CD4-positive, alpha-beta T cell treated with Interleukin-4 for 4 hours (primary cell): ENCODE measurements at regions not wholly inside any gene's neighbourhood (a gene's known extent, or its start where the extent isn't known, plus 50 kb on each side); places are given as distances from the start of the nearest gene placed in this dataset.
A peak's percentile ranks its signal among the peaks of the same experiment; 100 is the strongest.

Source experiments
- DNase-seq: peaks from one replicate; pipeline ENCODE4 v3.0.0-alpha.2; 2020

DNA sequence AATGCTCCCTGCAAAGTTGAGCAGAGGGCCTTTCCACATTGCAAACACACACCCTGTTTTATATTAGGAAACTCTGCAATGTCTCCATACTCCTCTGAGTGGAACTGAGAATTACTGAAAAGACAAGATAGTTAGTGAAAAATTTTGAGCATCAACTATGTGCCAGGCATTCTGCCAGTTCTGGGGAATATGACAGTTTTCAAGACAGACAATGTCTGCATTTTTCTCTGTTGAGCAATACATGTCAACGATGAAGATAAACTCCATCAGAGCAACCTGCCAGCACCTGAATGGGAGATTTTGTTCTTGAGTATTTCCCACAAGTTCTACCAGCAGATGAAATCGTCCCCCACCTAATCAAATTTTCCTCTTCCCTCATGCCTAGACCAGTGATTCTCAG is 203.4 kb upstream of the BMPER start:
- no peak for DNase-seq

DNA sequence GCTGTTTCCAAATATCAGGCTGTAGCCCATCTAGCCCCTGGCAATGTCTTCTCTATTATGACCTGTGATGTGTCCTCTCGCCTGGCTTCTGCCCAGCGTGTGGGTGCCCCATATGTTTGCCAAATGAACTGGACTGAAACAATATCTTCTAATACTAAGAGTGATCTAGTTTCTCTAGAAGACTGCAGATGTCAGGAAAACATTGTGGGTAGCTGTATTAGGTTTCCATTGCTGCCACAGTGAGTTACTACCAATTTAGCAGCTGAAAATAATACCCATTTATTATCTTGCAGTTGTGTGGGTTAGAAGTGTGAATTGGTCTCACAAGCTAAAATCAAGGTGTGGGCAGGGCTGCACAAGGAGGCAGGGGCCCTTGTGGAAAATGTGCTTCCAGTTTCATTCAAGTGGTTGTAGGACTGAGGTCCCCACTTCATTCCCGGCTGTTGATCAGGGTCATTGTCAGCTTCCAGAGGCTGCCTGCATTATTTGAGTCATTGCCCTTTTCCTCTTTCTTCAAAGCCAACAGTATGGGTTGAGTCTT is 202.8 kb upstream of the BMPER start:
- no peak for DNase-seq

DNA sequence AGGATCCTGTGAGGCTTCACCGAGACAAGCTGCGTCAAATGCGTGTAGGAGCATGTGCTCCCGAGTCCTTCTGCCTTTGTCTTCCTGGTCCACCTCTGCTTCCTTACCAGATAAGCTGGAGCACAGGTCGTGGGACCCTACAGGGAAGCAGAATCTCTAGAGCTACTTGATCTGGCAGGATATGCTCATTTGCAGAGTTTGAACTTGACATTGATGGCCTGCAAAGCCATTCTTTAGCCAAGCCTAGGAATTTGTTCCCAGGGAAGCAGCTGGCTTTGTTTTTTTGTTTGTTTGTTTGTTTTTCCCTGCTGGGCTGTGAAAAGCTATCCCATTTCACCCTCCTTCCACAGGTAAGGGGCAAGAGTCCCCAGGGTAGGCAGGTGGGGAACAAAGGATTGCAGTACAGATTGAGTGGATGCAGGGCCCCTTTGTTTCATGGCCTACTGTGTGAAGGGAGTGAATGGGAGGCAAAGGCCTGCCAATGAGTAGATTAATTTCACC is 200.0 kb upstream of the BMPER start:
- no peak for DNase-seq

- DNase-seq = no peak
Observed at GRCh38 chr7:33706186-33706585, 199.2 kb upstream of the BMPER start.

DNA sequence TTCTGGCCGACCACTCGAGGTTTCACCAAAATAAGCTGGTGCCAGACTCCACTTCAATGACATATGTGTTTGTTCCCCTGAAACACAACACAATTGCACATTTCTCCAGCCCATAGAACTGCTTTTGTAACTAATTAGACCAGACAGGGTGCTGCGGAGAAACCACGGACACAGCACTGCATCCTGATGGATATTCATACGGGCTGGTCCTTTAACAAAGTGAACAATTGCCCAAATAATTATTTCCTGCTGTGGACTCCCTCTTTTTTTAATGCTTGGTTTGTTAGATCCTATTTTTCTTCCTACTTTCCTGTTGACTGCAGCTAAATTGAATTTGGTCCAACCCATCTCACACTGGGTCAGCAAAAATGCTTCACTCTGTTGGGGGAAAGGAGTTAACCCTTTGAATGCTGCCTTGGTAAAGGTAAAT is 198.6 kb upstream of the BMPER start:
- no peak for DNase-seq

DNA sequence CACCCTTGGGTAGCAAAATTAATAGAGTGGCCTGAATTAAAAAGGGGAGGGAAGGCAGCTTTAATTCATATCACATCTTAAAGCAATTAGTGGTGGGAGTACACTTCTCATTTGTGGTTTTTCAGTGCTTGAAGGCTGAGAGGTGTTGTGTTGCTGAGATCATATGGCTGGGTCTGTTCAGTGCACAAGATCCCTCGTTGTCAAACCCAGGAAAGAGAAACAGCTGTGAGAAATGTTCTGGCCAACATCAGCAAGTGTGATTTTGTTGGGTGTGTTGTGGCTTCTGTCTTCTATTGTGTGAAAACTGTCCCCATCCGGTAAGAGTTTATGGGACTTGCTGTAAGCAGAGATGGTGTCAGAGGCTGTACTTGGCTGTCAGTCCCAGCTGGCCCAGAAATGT is 197.9 kb upstream of the BMPER start:
- peak; percentile 39 for DNase-seq

DNA sequence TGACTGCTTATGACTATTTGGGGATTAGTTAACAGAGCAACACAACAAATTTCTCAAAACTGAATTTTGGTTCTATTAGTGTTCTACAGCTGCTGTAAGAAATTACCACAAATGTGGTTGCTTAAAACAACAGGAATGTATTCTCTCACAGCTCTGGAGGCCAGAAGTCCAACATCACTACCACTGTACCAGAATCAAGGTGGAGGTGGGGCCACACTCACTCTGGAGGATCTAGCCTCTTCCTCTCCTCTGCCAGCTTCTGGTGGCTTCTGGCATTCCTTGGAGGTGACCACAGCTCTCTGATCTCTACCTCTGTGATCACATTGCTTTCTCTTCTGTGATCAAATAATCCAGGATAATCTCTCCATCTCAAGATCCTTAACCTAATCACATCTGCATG is 194.7 kb upstream of the BMPER start:
- no peak for DNase-seq

- no peak for DNase-seq
Observed at GRCh38 chr7:33711231-33712019, 193.9 kb upstream of the BMPER start.

DNA sequence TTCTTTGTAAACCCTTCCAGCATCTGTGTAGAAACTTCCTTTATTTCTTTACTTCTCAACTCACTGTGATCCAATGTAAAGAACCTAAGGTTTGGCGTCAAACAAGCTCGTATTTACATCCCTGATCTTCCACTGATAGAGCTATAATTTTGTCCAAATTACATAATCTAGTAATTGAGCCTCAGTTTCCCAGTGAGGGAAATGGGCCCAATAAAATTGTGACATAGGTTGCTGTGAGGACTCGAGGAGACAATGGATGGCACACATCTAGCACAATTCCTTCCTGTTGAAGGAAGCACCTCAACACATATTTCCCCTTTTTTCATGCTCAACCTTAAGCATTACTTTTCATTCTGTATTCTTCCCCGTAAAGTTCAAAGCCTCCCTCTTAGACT is 193.3 kb upstream of the BMPER start:
- DNase-seq = no peak

GRCh38 chr7:33714208-33714607 is 191.1 kb upstream of the BMPER start:
- no peak for DNase-seq

- no peak for DNase-seq
Observed at GRCh38 chr7:33716581-33717477, 188.5 kb upstream of the BMPER start.

DNA sequence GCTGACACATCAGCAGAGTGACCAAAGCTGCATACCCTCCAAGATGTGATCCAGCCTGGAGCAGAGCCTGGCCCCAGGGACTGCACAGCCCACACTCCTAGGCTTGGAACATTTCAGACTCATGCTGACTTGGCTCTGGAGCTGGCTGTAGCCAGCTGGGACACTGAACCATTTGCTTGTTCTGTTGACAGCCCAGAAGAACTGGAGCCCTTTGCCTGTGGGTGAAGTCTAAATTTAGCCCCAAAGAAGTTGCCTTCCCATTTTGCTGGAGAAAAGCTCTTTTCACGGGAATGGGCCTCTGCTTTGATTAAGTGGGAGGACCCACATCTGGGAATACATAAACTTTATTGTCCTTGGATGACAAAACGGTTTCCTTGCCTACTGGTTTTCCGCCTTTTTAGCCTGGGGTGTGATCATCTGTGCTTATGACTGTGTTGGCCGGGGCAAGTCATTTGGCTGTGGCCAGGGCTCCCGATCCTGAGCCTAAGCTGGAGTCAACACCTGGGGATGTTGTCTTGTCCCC is 186.2 kb upstream of the BMPER start:
- no peak for DNase-seq

DNA sequence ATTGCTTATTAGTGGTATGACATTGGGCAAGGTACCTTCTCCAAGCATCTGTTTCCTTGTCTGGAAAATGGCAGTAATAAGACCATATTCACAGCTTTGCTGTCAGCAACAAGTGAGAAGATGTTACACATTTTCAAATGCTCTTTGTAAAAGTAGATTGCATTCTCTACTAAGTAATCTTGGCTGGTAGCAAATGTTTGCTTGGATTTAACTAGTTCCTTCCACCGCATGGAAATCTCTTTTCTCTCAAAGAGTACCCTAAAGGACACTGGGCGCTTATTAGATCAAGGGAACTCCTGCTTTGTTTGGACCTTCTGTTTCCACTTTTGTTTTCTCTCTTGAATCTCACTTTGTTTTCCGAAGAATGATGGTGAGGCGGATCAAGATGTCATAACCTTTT is 185.2 kb upstream of the BMPER start:
- DNase-seq = no peak

GRCh38 chr7:33720870-33721269 is 184.5 kb upstream of the BMPER start:
- DNase-seq = no peak

DNA sequence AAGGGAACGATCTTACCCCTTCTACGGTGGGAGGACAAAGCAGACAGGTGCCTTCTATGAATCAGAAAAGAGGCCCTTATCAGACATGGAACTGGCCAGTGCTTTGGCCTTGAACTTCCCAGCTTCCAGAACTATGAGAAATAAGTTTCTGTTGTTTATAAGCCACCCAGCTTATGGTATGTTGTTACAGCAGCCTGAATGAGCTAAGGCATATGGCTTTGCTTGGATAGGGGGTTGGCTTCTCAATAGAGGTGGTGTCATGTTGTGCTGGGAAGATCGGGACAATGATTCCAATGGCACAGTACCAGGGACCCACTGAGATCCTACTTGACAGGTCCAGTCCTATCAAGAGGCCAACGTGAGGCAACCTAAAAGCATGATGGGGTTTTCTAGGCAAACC is 183.4 kb upstream of the BMPER start:
- DNase-seq = no peak

- DNase-seq = no peak
Observed at GRCh38 chr7:33722383-33723101, 182.8 kb upstream of the BMPER start.

- DNase-seq = no peak
Observed at GRCh38 chr7:33724201-33724600, 181.1 kb upstream of the BMPER start.

GRCh38 chr7:33725111-33726025 is 180.0 kb upstream of the BMPER start:
- no peak for DNase-seq

DNA sequence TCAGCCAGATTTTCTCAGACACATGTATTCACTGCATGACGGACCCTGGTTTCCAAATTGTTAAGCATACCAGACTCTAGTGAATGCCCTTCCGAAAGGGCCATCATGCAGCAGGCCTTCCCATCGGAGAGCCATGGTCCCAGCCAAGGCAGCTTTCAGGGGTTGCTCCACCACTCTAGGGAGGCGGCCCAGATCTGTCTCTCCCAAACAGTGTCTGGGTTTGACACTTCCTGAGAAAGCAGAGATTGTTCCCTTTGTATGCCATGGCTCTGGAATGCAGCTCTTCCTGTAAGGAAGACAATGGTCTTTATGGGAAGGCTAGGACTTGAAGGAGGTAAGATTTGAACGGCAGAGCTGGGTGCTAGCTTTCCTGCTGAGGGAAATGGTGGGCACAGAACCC is 178.8 kb upstream of the BMPER start:
- no peak for DNase-seq

GRCh38 chr7:33727315-33727714 is 178.0 kb upstream of the BMPER start:
- DNase-seq = no peak

- no peak for DNase-seq
Observed at GRCh38 chr7:33728873-33729551, 176.3 kb upstream of the BMPER start.
